KMS-11 (cell line): ENCODE measurements at regions not wholly inside any gene's neighbourhood (a gene's known extent, or its start where the extent isn't known, plus 50 kb on each side); places are given as distances from the start of the nearest gene placed in this dataset.

Source experiments
- H2AFZ ChIP-seq: fragments of 200-600 bp; sonication (generic); 2 replicates; pipeline ENCODE4 v1.6.1; 2016; ENCODE audit warnings: antibody characterized with exemption, mixed run types, low read depth
- H3K27ac ChIP-seq: fragments of 200-600 bp; sonication (generic); 2 replicates; pipeline ENCODE4 v1.6.1; 2016; ENCODE audit warnings: mild to moderate bottlenecking, mixed run types
- H3K27me3 ChIP-seq: fragments of 200-600 bp; sonication (generic); 2 replicates; pipeline ENCODE4 v1.6.1; 2017; ENCODE audit warnings: mild to moderate bottlenecking, low read depth, mixed run types, moderate library complexity; ENCODE audit not compliant: insufficient read depth
- H3K36me3 ChIP-seq: fragments of 200-600 bp; sonication (generic); 2 replicates; pipeline ENCODE4 v1.6.1; 2017; ENCODE audit warnings: mild to moderate bottlenecking, mixed run types; ENCODE audit not compliant: insufficient read depth
- H3K4me1 ChIP-seq: fragments of 200-600 bp; sonication (generic); 2 replicates; pipeline ENCODE4 v1.6.1; 2016; ENCODE audit warnings: mild to moderate bottlenecking, low read depth, mixed run types; ENCODE audit not compliant: poor library complexity, severe bottlenecking
- H3K4me2 ChIP-seq: fragments of 200-600 bp; sonication (generic); 2 replicates; pipeline ENCODE4 v1.7.0; 2016; ENCODE audit warnings: mild to moderate bottlenecking, mixed run types
- H3K4me3 ChIP-seq: fragments of 200-600 bp; sonication (generic); IDR thresholded peaks from 2 replicates; pipeline ENCODE4 v1.6.1; 2017; ENCODE audit warnings: low read depth, low read length, mixed read lengths; ENCODE audit not compliant: insufficient read depth
- H3K79me2 ChIP-seq: fragments of 200-600 bp; sonication (generic); 2 replicates; pipeline ENCODE4 v1.6.1; 2016; ENCODE audit warnings: low read depth, mixed run types; ENCODE audit not compliant: insufficient read depth
- H3K9ac ChIP-seq: fragments of 200-600 bp; sonication (generic); 2 replicates; pipeline ENCODE4 v1.6.1; 2016; ENCODE audit warnings: mild to moderate bottlenecking, mixed run types
- H4K20me1 ChIP-seq: fragments of 200-600 bp; sonication (generic); 2 replicates; pipeline ENCODE4 v1.6.1; 2016; ENCODE audit warnings: mild to moderate bottlenecking, mixed run types; ENCODE audit not compliant: insufficient read depth
- CTCF ChIP-seq: fragments of 200-600 bp; sonication (generic); conservative IDR thresholded peaks from 2 replicates; pipeline ENCODE4 v1.6.1; 2017; ENCODE audit warnings: low read depth, mild to moderate bottlenecking, antibody characterized with exemption, low read length, moderate library complexity, mixed read lengths

DNA sequence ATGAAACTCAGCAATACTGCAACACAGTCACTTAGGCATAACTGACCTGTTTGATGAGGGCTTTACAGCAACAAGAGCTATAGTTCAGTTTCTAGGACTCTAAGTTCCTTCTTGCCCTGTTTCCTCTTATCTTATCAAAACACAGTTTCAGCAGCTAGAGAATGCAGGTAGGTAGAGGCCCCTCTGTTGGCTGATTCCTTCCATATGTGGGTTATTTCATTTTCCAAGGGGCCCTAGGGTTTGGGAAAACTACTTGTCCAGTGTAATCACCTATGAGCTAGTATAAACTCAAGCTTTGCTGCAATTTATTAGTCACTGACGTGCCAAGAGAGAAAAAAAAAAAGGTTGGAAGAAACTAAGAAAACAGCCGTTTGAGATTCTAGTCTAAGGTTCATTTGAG, 607.7 kb upstream of the USP24 start:
- TF ChIP-seq CTCF: no peak
- no peak overlapping the region for H3K4me3 ChIP-seq
- H3K36me3 ChIP-seq: no peaks in the 10 kb centered on the region
- no peaks in the 10 kb centered on the region for H3K79me2 ChIP-seq
- H3K4me2 ChIP-seq: no peak overlapping the region
- H4K20me1 ChIP-seq: no peaks in the 10 kb centered on the region
- no peak overlapping the region for H3K27ac ChIP-seq
- H3K9ac ChIP-seq: no peak overlapping the region
- H3K4me1 ChIP-seq: no peaks in the 10 kb centered on the region
- H3K27me3 ChIP-seq: no peaks in the 10 kb centered on the region
- H2AFZ ChIP-seq: no peak overlapping the region

DNA sequence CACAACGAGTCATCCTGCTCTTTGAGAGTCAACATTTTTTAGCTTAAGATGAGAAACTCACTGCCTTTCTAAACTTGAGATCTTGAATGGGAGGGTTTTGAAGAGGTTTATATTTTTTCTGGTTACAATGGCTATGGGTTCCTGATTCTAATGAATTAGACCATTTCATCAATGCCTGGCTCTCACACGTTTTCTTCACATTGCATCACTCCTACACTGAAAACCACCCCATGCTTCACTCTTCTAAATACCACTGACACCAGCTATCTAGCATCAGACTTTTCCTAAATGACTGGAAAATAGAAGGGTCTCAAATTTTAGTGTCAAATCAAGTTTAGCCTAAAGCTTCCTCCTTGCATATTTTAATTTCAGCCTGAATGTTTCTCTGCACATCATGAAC, 606.1 kb upstream of the USP24 start:
- Histone ChIP-seq H3K4me3 (no peak overlapping the region), H4K20me1 (no peaks in the 10 kb centered on the region), H3K27me3 (no peaks in the 10 kb centered on the region), H3K79me2 (no peaks in the 10 kb centered on the region), H3K4me2 (no peak overlapping the region), H3K36me3 (no peaks in the 10 kb centered on the region), H3K27ac (no peak overlapping the region), H3K9ac (no peak overlapping the region), H3K4me1 (peaks cover 13% of the 10 kb centered on the region), H2AFZ (no peak overlapping the region)
- no peak for TF ChIP-seq CTCF

- Histone ChIP-seq H3K9ac (no peak overlapping the region), H3K27me3 (no peaks in the 10 kb centered on the region), H2AFZ (no peak overlapping the region), H3K36me3 (no peaks in the 10 kb centered on the region), H3K27ac (no peak overlapping the region), H3K4me2 (no peak overlapping the region), H3K4me3 (no peak overlapping the region), H3K79me2 (no peaks in the 10 kb centered on the region), H4K20me1 (no peaks in the 10 kb centered on the region), H3K4me1 (peaks cover 21% of the 10 kb centered on the region)
- TF ChIP-seq CTCF: no peak
These were observed 605.3 kb upstream of the USP24 start for GRCh38 chr1:55820501-55820900.

GRCh38 chr1:55819011-55819410, 603.8 kb upstream of the USP24 start:
- Histone ChIP-seq H3K27ac (no peak overlapping the region), H3K79me2 (no peaks in the 10 kb centered on the region), H4K20me1 (no peaks in the 10 kb centered on the region), H3K4me3 (no peak overlapping the region), H3K36me3 (no peaks in the 10 kb centered on the region), H3K4me2 (no peak overlapping the region), H3K27me3 (no peaks in the 10 kb centered on the region), H3K9ac (no peak overlapping the region), H2AFZ (no peak overlapping the region), H3K4me1 (peaks cover 27% of the 10 kb centered on the region)
- no peak for TF ChIP-seq CTCF
